ENCODE measurements at regions not wholly inside any gene's neighbourhood (a gene's known extent, or its start where the extent isn't known, plus 50 kb on each side); places are given as distances from the start of the nearest gene placed in this dataset.

DNA sequence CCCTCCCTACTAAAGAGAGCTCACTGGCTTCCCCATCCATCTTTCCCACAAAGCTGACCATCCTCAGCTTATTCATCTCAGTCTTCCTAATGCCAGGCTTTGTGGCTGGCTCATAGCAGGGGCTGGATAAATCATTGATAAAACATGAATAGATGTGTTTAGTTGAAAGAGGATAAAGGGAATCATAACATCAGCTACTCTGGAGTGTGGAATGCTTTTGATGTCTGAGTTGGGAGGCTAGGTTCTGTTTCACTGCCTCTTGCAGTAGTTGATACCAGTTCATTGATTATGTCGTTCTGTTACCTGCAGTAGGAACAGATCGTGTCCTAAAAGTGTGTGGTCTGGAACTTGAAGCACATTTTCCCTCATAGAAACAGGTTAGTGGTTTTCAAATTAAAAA, 66.3 kb upstream of the HK2 start:
- Histone ChIP-seq H4K20me1 (ENCODE audit: control insufficient read depth, extremely low read depth, insufficient read depth, low read length) (no peaks in the 10 kb centered on the region), H3K4me1 (ENCODE audit: control insufficient read depth, extremely low read depth, insufficient read depth, low read length) (no peaks in the 10 kb centered on the region), H3K27me3 (ENCODE audit: control insufficient read depth, extremely low read depth, insufficient read depth, low read length) (no peaks in the 10 kb centered on the region), H3K4me2 (ENCODE audit: control insufficient read depth, extremely low read depth, insufficient read depth, low read depth, low read length) (no peak overlapping the region), H3K27ac (ENCODE audit: control insufficient read depth, insufficient read depth, low read length) (no peak overlapping the region), H3K9ac (ENCODE audit: control insufficient read depth, extremely low read depth, insufficient read depth, low read length) (no peak overlapping the region), H3K79me2 (ENCODE audit: control insufficient read depth, insufficient read depth, low read length) (no peaks in the 10 kb centered on the region), H3K9me3 (ENCODE audit: control insufficient read depth, low read depth, low read length) (no peaks in the 10 kb centered on the region), H2AFZ (ENCODE audit: control insufficient read depth, low read length) (no peak overlapping the region), H3K36me3 (ENCODE audit: control insufficient read depth in 2 of 2, extremely low read depth in 1 of 2, insufficient read depth in 2 of 2, low read length in 2 of 2) (no peaks in the 10 kb centered on the region), H3K4me3 (ENCODE audit: control insufficient read depth in 2 of 3, extremely low read depth in 1 of 3, insufficient read depth in 2 of 3, low read depth in 1 of 3, low read length in 3 of 3) (no peak overlapping the region), H3K9me1 (ENCODE audit: control insufficient read depth, extremely low read depth, insufficient read depth, low read length) (no peaks in the 10 kb centered on the region)
- no peak for TF ChIP-seq EZH2 (IDR thresholded peaks at IDR 0.05; ENCODE audit: low read length)
- TF ChIP-seq, protein P1, sequence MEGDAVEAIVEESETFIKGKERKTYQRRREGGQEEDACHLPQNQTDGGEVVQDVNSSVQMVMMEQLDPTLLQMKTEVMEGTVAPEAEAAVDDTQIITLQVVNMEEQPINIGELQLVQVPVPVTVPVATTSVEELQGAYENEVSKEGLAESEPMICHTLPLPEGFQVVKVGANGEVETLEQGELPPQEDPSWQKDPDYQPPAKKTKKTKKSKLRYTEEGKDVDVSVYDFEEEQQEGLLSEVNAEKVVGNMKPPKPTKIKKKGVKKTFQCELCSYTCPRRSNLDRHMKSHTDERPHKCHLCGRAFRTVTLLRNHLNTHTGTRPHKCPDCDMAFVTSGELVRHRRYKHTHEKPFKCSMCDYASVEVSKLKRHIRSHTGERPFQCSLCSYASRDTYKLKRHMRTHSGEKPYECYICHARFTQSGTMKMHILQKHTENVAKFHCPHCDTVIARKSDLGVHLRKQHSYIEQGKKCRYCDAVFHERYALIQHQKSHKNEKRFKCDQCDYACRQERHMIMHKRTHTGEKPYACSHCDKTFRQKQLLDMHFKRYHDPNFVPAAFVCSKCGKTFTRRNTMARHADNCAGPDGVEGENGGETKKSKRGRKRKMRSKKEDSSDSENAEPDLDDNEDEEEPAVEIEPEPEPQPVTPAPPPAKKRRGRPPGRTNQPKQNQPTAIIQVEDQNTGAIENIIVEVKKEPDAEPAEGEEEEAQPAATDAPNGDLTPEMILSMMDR (optimal IDR thresholded peaks at IDR 0.05 in 1 of 3, IDR thresholded peaks at IDR 0.05 in 1 of 3, conservative IDR thresholded peaks at IDR 0.05 in 1 of 3; ENCODE audit: extremely low read depth in 1 of 3, insufficient read depth in 2 of 3, low read length in 3 of 3) = no peak
- dilution Hi-C loops (cut with MboI; ENCODE audit: extremely low pct_ligation_motif_present, low sequenced_read_pairs) = no loop called here
- DNase-seq (ENCODE audit: low read depth, low spot score) = no peak
- no peak for FAIRE-seq

- DNase-seq (ENCODE audit: low read depth, low spot score) (no peak), FAIRE-seq (no peak)
- no peaks in the 10 kb centered on the region for H3K27me3 ChIP-seq (ENCODE audit: control insufficient read depth, extremely low read depth, insufficient read depth, low read length)
- no peaks in the 10 kb centered on the region for H3K79me2 ChIP-seq (ENCODE audit: control insufficient read depth, insufficient read depth, low read length)
- H3K4me1 ChIP-seq (ENCODE audit: control insufficient read depth, extremely low read depth, insufficient read depth, low read length) = no peaks in the 10 kb centered on the region
- H3K4me2 ChIP-seq (ENCODE audit: control insufficient read depth, extremely low read depth, insufficient read depth, low read depth, low read length) = no peak overlapping the region
- no peaks in the 10 kb centered on the region for H4K20me1 ChIP-seq (ENCODE audit: control insufficient read depth, extremely low read depth, insufficient read depth, low read length)
- no peaks in the 10 kb centered on the region for H3K36me3 ChIP-seq (ENCODE audit: control insufficient read depth in 2 of 2, extremely low read depth in 1 of 2, insufficient read depth in 2 of 2, low read length in 2 of 2)
- no peak overlapping the region for H3K4me3 ChIP-seq (ENCODE audit: control insufficient read depth in 2 of 3, extremely low read depth in 1 of 3, insufficient read depth in 2 of 3, low read depth in 1 of 3, low read length in 3 of 3)
- TF ChIP-seq, protein P1 (optimal IDR thresholded peaks at IDR 0.05 in 1 of 3, IDR thresholded peaks at IDR 0.05 in 1 of 3, conservative IDR thresholded peaks at IDR 0.05 in 1 of 3; ENCODE audit: extremely low read depth in 1 of 3, insufficient read depth in 2 of 3, low read length in 3 of 3) = no peak
- no peak for TF ChIP-seq EZH2 (IDR thresholded peaks at IDR 0.05; ENCODE audit: low read length)
- H2AFZ ChIP-seq (ENCODE audit: control insufficient read depth, low read length) = no peak overlapping the region
- no peak overlapping the region for H3K27ac ChIP-seq (ENCODE audit: control insufficient read depth, insufficient read depth, low read length)
- H3K9ac ChIP-seq (ENCODE audit: control insufficient read depth, extremely low read depth, insufficient read depth, low read length) = no peak overlapping the region
- dilution Hi-C loops (cut with MboI; ENCODE audit: extremely low pct_ligation_motif_present, low sequenced_read_pairs) = no loop called here
- no peaks in the 10 kb centered on the region for H3K9me3 ChIP-seq (ENCODE audit: control insufficient read depth, low read depth, low read length)
- no peaks in the 10 kb centered on the region for H3K9me1 ChIP-seq (ENCODE audit: control insufficient read depth, extremely low read depth, insufficient read depth, low read length)
Measured at GRCh38 chr2:74768401-74768914, 65.5 kb upstream of the HK2 start.
